Heart right ventricle (tissue), 16 donors: ENCODE measurements at regions not wholly inside any gene's neighbourhood (a gene's known extent, or its start where the extent isn't known, plus 50 kb on each side); places are given as distances from the start of the nearest gene placed in this dataset.

Experiments
- ATAC-seq, 8 donors: fragments of 200-7000 bp; cut with Tn5 transposase; one replicate each; pipeline ENCODE4 v1.9.1; 2020; ENCODE audit warnings: mild to moderate bottlenecking in 8 of 8, moderate library complexity in 8 of 8, moderate number of reproducible peaks in 1 of 8
- DNase-seq, 2 donors: peaks; one replicate each; pipeline ENCODE4 v3.0.0-alpha.2; 2020
- H3K27ac ChIP-seq, 10 donors: fragments of 200-600 bp; sonication (generic) in 2 of 10; one replicate each; pipeline versions ENCODE4 v1.5.0 to v1.8.0; 2020 to 2022; ENCODE audit warnings: mild to moderate bottlenecking in 3 of 10
- H3K27me3 ChIP-seq, 7 donors: fragments of 200-600 bp; one replicate each; pipeline ENCODE4 v1.8.0; 2021 to 2022; ENCODE audit warnings: mild to moderate bottlenecking in 2 of 7
- H3K36me3 ChIP-seq, 9 donors: fragments of 200-600 bp; sonication (generic) in 1 of 9; one replicate each; pipeline versions ENCODE4 v1.5.0 to v1.8.0; 2020 to 2022; ENCODE audit warnings: mild to moderate bottlenecking in 2 of 9
- H3K4me1 ChIP-seq, 9 donors: fragments of 200-600 bp; sonication (generic) in 1 of 9; one replicate each; pipeline versions ENCODE4 v1.5.0 to v1.8.0; 2020 to 2022; ENCODE audit warnings: mild to moderate bottlenecking in 4 of 9
- H3K4me3 ChIP-seq, 10 donors: fragments of 200-600 bp; sonication (generic) in 2 of 10; one replicate each; pipeline versions ENCODE4 v1.5.0 to v1.8.0; 2020 to 2022; ENCODE audit warnings: mild to moderate bottlenecking in 7 of 10, moderate library complexity in 2 of 10
- H3K9me3 ChIP-seq, 11 donors: fragments of 200-600 bp in 10 of 11; sonication (generic) in 2 of 11; one replicate each; pipeline versions ENCODE4 v1.5.0 to v1.8.0; 2013 to 2022; ENCODE audit warnings: mild to moderate bottlenecking in 2 of 11, control low read depth in 1 of 11, moderate library complexity in 1 of 11
- WGBS, 2 donors: extraction: QIAGEN DNeasy Blood & Tissue Kit; methylation state at CpG; one replicate each; pipeline ENCODE4 v1.1.7; 2013; ENCODE audit warnings: inconsistent platforms in 1 of 2; 5-methylcytosine and 5-hydroxymethylcytosine counted together
- intact Hi-C, 10 donors: fragments of 100-400 bp; cut with DNase I; formaldehyde crosslinking; loops; one replicate each; pipeline versions ENCODE4 v1.11.1 to v1.14.2; 2022
- TF ChIP-seq, protein P1 (sequence below), 9 donors: fragments of 200-600 bp; sonication (generic) in 2 of 9; IDR thresholded peaks; one replicate each; pipeline versions ENCODE4 v1.5.0 to v1.8.0; 2021 to 2022; ENCODE audit warnings: antibody characterized with exemption in 9 of 9, mild to moderate bottlenecking in 5 of 9, moderate library complexity in 1 of 9
- donor health status: Arrhythmogenic right ventricular cardiomyopathy.
- donor health status: ischemic (EF 13 %, LVEDD 7.1; RV severe dilation, severe dysfunction).
- donor health status: healthy with polysubstance abuse.
- donor health status: DM: no; HTN: yes; CAD: no.
- donor health status: DM: no; HTN: no; CAD: no.
- donor health status: ischemic (EF 25% LVEDD 6.9; RV normal size, moderate dysfunction).
- donor health status: ischemic (EF 25% LVEDD 5.7; RV mildly dilated, moderate dysfunction).
- donor health status: healthy.
- donor health status: DM: yes; HTN: yes; CAD: no.
- donor health status: Ischemic cardiomyopathy.
- donor health status: ischemic (EF 35%, LVEDD 5.7; RV mildly dilated, moderate dysfunction).
- donor health status: nonischemic (EF 11% LVEDD 7.7; RV severe dilation, severe dysfunction).
- donor health status: DM: yes; HTN: yes; CAD: no.
- donor health status: PGD.
- donor health status: ischemic (EF 29% LVEDD 5.4; RV normal size, mild dysfunction).
- donor health status: nonischemic (EF 23%, LVEDD 6.1; RV moderate dilation, normal function).

DNA sequence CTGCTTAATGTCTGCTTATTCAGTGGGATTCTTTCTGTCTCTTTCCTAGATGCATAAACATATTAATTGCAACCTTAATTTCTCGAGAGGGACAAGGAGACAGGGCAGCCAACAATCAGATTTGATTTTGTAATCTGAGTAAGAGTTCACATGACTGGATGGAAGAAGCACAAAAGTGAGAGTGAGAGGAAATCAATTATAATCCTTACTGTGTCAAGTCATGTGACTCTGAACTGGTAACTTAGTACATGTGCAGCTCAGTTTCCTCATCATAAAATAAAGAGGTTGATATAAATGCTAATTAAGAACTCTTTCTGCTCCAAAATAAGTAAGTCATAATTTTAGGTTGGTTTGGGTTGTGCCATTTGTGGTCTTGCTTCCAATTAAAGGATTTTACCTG lies 439.5 kb downstream of the AMY1C start:
- intact Hi-C loops, result no loop called here
- TF ChIP-seq, protein P1, sequence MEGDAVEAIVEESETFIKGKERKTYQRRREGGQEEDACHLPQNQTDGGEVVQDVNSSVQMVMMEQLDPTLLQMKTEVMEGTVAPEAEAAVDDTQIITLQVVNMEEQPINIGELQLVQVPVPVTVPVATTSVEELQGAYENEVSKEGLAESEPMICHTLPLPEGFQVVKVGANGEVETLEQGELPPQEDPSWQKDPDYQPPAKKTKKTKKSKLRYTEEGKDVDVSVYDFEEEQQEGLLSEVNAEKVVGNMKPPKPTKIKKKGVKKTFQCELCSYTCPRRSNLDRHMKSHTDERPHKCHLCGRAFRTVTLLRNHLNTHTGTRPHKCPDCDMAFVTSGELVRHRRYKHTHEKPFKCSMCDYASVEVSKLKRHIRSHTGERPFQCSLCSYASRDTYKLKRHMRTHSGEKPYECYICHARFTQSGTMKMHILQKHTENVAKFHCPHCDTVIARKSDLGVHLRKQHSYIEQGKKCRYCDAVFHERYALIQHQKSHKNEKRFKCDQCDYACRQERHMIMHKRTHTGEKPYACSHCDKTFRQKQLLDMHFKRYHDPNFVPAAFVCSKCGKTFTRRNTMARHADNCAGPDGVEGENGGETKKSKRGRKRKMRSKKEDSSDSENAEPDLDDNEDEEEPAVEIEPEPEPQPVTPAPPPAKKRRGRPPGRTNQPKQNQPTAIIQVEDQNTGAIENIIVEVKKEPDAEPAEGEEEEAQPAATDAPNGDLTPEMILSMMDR (IDR thresholded peaks at IDR 0.05), result no peak
- Histone ChIP-seq H3K9me3 (peaks cover 0 to 9% (median 0%) of the 10 kb centered on the region in 11 donors), H3K27me3 (no peaks in the 10 kb centered on the region), H3K4me3 (no peak overlapping the region), H3K4me1 (no peaks in the 10 kb centered on the region), H3K27ac (no peak overlapping the region), H3K36me3 (no peaks in the 10 kb centered on the region)
- ATAC-seq (no peak), DNase-seq (no peak)
- 63 to 64% methylated on average over 1 of the region's 1 CpG for WGBS, 2 donors

- 63 to 87% methylated on average over 1 of the region's 1 CpG for WGBS, 2 donors
- DNase-seq (no peak), ATAC-seq (no peak)
- H3K4me3 ChIP-seq, result no peak overlapping the region
- peaks cover 0 to 9% (median 0%) of the 10 kb centered on the region in 11 donors for H3K9me3 ChIP-seq
- intact Hi-C loops, result no loop called here
- no peaks in the 10 kb centered on the region for H3K36me3 ChIP-seq
- H3K4me1 ChIP-seq, result no peaks in the 10 kb centered on the region
- H3K27ac ChIP-seq, result no peak overlapping the region
- no peaks in the 10 kb centered on the region for H3K27me3 ChIP-seq
- TF ChIP-seq, protein P1 (IDR thresholded peaks at IDR 0.05), result no peak
These were observed 441.1 kb downstream of the AMY1C start for GRCh38 chr1:104190821-104191220.

GRCh38 chr1:104195395-104195794 lies 445.7 kb downstream of the AMY1C start:
- intact Hi-C loops, result no loop called here

GRCh38 chr1:104196136-104196535 lies 446.4 kb downstream of the AMY1C start:
- TF ChIP-seq, protein P1 (IDR thresholded peaks at IDR 0.05), result no peak
- ATAC-seq (no peak), DNase-seq (no peak)
- Histone ChIP-seq H3K4me1 (no peaks in the 10 kb centered on the region), H3K36me3 (no peaks in the 10 kb centered on the region), H3K4me3 (no peak overlapping the region), H3K27me3 (no peaks in the 10 kb centered on the region), H3K9me3 (peaks cover 0 to 22% (median 8%) of the 10 kb centered on the region in 11 donors), H3K27ac (no peak overlapping the region)
- intact Hi-C loops, result no loop called here

More at GRCh38 chr1:104195395-104195794, 445.7 kb downstream of the AMY1C start:
- Histone ChIP-seq H3K4me3 (no peak overlapping the region), H3K27me3 (no peaks in the 10 kb centered on the region), H3K27ac (no peak overlapping the region), H3K9me3 (peaks cover 0 to 14% (median under 1%) of the 10 kb centered on the region in 11 donors), H3K4me1 (no peaks in the 10 kb centered on the region), H3K36me3 (no peaks in the 10 kb centered on the region)
- DNase-seq, result no peak
- TF ChIP-seq, protein P1 (IDR thresholded peaks at IDR 0.05), result no peak
- ATAC-seq, result no peak
